ENCODE measurements at regions not wholly inside any gene's neighbourhood (a gene's known extent, or its start where the extent isn't known, plus 50 kb on each side); places are given as distances from the start of the nearest gene placed in this dataset.

DNA sequence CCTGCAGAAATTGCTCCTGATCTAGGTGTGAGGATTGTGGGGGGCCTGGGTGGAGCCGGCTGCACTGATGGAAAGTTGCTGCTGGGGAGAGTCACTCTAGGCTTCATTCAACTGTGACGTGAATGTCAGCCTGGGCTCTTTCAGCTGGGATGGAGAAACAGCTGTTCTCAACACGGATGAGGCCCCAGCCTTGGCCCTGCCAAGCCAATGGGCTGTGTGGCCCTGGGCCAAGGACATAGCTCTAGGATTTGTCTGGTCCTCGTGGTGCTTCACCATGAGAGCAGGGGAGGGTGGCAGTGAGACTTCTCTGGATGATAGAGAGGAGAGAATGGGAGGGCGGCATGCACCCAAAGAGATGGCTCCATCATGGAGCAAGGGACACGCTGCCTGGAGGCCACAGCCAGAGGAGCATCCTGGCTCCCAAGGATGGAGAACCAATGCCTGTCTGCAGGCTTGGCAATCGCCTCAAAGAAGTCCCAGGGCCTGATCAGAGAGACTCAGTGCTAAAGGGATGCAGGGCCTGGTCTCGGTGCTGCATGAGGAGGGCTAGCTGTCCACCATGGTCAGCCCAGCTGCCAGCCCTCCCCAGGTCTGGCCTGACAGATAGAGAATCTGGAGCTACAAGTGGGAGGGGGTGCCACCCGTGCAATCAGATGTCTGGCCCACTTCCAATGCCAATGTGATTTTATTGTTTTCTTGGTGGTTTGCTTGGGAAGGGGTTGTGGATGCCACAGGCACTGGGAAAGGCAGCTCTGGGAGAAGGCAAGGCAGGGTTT is 141.0 kb downstream of the GADD45G start:
- DNase-seq (ENCODE audit: low read depth, low spot score), result no peak

DNA sequence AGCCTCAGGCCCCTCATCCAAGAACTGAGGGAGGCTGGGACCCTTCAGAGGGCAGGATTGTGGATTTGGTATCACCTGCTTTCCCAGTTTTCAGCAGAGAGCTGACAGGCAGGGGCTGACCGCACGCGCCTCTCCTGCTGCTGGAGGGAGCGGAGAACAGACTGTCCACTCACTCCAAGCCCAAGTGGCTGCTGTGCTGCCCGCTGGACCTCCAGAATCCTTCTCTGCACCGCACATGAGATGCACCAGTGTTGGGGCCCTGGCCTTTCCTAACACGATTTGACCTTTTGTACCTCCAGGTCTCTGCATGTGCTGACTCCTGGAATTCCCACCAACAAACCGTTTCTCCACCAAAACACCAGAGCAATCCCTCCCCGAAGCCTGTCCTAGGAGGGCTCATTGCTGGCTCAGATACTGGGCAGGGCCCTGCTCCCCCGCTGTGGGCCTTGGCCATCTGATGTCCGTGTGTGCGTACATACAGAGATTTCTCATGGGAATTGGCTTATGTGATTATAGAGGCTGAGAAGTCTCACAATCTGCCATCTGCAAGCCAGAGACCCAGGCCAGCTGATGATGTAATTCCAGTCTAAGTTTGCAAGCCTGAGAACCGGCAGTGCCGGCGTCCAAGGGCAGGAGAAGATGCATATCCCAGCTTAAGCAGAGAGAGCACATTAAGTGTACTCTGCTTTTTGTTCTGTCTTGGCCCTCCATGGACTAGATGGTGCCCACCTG is 141.7 kb downstream of the GADD45G start:
- DNase-seq (ENCODE audit: low read depth, low spot score), result no peak

DNA sequence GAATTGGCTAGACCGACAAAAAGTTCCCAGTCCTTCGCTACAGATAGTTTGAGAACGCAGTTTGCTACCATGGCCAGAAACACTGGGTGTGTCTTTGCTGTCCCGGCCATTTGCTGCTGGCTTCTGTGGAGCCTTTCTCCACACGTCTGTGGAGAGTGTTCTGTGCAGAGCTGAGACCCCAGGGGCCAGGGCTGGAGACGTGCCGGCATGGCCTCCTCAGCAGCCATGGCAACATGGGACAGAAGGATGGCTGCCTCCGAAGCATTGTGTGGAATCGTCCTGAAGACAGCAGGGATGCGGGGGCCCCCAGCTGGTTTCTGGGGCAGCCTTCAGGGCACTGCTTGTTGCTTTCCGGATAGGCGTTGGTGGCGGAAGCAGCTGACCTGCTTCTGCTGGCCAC is 142.8 kb downstream of the GADD45G start:
- no peak for DNase-seq (ENCODE audit: low read depth, low spot score)

DNA sequence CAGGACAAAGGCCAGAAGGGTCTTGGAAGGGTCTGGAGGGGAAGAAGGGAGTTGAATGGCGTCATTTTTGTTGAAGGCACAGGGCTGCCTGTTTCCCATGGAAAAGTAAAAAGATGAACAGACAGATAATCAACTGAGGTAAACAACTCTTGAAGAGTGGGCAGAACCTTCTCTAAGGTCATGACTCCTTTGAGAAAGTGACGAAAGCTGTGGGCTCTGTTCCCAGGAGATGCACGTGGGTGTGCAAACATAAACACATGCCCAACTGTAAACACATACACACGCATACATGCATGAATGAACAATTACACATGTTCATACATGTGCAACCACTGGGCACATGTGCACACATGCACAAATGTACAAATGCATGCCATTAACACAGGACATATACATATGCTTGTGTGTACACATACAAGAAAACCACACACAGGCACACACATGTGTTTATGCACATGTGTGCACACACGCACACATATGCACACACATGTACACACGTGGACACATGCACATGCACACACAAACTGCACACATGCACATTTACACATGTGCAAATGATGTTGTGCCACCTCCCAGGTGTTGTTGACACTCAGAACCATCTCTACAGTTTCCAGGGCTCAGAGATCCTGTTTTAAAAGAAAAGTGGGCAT is 143.3 kb downstream of the GADD45G start:
- no peak for DNase-seq (ENCODE audit: low read depth, low spot score)

DNA sequence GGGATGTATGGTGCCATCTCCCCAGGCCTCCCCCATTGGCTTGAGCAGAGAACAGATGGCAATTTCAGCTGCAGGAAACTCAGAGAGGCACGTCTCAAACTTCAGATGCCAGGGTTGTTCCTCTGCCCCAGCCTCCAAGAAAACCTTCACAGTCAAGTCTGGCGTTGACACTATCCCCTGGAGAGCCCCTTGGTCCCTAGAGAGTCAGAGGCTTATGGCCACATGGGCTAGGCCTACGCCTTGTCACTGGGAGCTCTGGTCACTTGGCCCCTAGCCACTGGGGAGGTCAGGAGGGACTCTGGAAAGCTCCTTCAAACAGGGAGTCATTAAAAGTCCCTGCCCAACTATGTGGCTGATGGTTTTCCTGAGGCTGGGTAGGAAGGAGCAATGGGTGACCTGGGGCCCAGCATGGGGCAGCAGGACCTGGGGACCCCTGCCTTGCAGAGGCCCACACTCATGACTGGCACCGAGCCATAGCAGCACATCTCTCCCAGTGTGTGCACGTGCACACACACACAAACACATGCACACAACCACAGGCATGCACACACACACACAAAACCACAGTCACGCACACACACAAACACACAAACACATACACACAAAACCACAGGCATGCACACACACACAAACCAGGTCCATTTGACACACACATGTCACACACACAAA is 144.2 kb downstream of the GADD45G start:
- no peak for DNase-seq (ENCODE audit: low read depth, low spot score)

DNA sequence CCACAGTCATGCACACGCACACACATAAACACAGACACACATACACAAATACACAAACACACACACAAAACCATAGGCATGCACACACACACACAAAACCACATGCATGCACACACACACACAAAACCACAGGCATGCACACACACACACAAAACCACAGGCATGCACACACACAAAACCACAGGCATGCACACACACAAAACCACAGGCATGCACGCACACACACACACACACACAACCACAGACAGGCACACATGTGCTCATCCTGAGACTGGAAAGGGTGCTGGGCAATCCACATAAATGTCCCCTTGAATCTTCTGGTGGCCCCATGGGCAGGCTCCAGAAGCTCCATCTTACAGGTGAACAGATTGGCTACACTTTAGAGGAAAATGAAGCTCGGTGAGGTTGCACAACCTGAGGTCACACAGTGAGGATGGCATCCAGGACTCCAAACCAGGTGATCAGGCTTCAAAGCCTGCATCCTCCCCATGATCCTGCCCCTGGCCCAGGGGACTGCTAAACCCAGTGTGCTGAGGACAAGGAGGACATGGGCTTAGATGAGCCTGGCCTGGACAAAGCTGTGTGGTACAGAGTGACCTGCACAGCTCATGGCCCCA is 144.8 kb downstream of the GADD45G start:
- DNase-seq (ENCODE audit: low read depth, low spot score), result no peak

DNA sequence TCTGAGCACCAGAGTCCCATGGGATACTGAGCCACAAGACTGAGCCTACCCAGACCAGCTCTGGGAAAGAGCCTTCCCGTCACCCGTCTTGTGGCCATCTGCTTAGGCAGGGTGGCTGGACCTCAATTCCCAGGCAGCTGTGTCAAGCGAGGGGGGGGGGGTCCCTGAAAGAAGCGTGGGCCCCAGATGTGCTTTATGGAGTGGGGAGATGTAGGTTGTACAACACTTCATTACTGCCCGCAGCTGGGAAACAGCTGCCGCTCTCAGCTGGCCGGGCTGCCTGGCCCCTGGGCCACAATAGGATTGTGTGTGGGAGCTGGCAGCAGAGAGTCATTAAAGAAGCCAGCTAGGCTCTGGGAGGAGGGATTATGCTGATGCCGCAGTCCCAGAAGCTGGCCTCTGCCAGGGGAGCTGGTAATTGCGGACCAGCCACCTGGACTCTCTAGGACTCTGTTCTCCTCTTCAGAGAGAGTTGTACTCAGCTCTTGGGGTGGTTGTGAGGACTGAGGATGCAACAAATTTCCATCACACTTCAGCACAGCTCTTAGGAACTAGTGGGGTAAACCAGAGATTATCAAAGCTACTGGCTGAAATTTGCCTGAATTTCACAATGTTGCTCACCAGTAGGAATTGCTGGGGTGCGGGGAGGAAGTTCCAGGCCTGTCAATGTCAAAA is 145.4 kb downstream of the GADD45G start:
- no peak for DNase-seq (ENCODE audit: low read depth, low spot score)

DNA sequence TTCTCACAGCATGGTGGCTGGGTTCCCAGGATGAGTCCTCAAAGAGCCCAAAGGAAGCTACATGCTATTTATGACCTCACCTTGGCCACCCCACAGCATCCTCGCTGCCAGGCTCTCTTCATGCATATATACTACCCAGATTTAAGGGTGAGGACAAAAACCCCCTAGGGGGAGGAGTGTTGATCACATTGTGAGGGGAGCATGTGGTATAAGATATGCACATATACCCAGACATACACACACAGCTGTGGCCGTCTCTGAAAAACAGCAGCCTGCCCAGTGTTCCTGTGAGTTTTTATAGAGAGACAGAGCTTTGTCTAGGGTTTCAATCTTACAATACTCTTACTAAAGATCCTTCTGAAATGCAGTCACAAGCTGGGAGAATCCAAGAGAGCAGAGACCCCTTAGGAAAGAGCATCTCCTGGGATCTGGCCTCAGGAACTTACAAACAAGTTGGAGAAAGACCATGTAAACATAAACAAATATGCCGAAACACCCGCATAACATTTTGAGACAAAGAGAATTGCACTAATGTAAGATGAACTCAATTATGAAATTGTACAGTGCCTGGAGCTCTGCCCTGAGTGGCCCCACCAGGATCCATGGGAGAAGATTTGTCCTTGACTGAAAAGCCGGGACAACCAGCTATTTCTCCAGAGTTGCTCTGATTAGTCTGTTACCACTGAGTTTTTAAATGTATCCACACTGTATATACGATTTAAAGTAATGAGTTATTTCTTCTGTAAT is 146.4 kb downstream of the GADD45G start:
- no peak for DNase-seq (ENCODE audit: low read depth, low spot score)

DNA sequence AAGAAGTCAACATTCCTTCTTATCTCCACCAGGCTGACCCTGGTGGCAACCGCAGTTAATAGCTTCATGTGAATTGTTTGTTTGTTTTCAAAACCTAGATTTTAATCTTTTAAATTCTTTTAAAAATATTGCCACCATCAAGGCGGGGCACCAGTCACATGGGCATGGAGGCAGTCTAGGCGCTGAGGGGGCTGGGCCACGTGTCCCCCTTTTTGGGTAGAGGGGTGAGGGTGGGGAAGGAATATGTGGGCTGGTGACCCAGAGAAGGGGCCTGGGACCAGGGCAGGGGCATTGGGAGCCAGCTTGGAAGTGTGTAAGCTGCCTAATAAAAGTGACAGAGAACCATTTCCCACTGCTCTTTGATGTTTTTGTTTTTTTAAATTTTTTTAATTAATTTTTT is 147.3 kb downstream of the GADD45G start:
- no peak for DNase-seq (ENCODE audit: low read depth, low spot score)

DNA sequence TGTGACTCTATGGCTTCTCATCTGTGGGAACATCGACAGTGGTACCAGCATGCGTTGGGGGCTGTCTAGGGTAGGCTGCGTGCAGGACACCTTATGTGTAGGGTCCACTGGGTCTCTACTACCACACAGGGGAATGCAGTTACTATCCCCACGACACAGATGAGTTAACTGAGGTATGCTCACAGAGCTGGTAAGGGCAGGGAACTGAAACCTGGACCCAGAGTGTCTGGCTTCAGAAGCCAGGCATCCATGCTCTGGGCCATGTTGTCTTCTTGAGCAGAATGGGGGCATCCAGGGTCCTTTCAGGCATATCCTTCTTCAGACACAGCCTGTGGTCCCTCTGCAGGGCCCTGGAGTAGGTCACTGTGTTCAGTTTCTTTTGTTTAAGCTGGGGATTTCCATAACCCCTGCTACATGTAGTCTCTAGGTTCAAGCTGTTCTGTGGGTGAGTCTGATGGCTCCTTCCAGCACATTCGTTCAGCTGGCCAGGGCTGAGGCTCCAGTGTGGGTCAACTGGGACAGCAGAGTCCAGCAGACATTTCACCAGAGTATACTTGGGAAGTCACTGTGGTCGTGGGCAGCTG is 148.8 kb downstream of the GADD45G start:
- no peak for DNase-seq (ENCODE audit: low read depth, low spot score)

DNA sequence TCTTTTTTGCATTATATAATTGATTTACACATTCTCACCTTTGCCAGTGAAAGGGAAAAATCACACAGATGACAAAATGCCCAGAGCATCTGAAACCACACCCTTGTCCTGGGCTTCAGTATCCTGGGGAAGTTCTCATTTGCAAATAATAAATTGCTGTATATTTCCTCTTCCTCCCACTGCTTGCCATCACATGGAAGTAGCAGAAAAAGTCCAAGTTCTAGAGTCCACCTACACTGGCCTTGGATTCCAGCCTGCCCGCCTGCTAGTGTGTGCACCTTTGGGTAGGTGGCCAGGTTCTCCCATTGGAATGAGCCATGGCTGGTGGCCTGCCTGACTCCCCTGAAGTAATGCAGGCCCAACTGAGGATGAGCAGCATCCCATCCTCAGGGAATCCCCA is 149.4 kb downstream of the GADD45G start:
- DNase-seq (ENCODE audit: low read depth, low spot score), result no peak

DNA sequence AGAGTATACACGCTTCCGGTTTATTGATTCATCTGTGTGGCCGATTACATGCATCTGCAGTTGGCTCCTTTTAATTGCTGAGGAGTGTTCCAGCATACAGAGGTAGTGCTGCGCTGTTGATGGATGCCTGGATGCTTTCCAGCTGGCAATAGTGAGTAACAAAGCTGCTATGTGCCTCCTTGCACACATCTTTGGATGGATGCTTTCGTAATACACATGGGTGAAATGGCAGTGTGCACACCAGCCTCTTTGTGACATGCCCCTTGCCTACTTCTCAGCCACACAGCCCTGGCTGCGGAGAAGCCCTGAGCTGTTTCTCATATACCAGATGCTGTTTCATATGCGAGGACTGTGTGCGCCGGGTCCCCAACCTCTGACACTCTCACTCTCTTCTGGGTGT is 151.0 kb downstream of the GADD45G start:
- no peak for DNase-seq (ENCODE audit: low read depth, low spot score)

DNA sequence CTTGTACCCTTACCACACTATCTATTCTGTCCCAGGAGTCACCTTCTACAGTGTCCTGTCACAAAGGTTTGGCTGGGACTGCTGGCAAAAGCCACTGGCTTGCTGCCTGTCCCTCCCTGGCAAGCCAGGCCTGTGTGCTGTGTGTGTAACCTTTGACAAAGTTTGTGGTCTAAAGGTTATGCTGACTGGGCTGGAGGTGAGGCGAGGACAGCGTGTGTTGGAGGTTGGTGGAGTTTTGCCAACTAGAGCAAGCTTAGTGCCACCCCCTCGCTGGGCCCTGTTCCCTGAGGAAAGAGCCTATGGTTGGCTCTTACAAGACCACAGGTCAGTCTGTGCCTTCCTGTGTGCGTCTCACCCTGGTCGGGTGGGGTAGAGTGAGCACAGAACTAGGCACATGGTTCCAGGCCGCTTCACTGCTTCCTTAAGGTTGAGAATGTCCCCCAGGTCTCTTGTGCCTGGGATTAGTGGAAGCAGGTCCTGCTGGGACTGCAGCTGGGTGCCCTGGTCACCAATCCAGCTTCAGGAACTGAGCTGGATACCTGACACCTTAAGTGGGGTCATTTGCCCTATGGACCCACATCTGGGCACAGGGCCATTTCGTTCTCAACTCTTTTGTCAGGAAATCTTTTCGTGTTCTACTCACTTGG is 152.2 kb downstream of the GADD45G start:
- DNase-seq (ENCODE audit: low read depth, low spot score), result no peak

DNA sequence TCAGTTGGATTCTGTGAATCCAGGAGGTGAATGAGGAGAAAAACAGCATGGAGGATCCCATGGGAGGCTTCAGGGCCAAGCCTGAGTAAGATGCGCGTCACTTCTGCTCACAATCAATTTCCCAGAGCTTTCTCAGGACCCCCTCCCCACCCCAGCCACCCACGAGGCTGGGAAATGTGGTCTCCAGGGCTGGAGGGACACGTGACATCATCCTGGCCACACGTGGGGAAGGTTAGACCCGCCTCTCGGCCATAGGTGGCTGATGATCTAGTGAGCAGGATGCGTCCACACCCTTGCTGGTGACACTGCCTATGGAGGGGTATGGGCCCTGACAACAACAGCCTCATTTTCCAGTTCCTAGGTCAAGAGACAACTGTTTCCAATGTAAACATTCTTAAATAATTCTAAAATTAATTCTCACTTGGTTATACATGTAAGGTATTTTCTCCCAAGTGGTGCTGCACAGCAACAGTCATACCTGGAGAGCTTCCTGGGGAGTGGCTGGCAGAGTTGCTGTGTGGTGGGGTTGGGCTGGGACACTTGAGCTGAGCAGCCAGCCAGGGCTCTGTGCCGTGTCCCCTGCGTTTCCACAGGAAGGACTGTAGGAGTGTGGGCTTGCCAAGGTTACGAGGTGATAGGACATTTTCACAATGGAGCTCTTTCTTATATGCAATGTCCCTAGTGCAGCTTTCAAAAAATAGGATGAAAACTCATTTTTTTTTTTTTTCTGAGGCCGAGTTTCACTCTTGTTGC is 153.1 kb downstream of the GADD45G start:
- no peak for DNase-seq (ENCODE audit: low read depth, low spot score)

DNA sequence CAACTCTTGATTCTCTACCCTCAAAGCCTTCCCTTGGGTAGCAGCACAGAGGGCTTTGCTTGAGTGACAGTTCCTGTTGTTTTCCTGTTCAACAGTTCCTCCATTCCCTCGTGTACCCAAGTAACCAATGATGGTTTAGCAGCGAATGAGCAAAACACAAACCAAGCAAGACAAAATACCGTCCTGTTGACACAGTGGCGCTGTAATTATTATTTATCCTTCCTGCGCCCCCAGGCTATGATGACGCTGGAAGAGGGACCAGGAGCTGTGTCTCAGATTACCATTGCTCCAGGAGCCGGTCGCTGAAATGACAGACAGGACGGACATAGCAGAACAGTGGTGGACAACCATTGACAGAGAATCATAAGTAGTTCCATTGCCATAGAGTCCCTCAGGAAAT is 154.8 kb downstream of the GADD45G start:
- DNase-seq (ENCODE audit: low read depth, low spot score), result no peak

DNA sequence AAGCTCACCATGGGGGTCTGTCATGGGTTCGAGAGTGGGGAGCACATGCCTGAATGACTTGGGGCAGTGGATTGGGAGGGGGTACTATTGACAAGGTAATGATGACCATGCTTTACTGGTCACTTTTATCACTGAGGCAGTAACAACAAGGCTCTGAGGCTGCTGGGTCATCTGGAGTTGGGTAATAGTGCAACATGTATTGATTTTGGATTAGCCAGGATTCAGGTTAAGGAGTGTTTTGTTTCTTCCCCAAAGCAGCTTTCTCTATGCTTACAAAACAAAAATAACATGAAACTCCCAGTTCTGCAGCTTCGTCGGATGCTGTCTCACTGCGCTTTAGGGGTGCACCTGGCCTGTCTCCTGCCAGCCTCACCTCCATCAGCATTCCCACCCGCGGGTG is 155.3 kb downstream of the GADD45G start:
- DNase-seq (ENCODE audit: low read depth, low spot score), result no peak

DNA sequence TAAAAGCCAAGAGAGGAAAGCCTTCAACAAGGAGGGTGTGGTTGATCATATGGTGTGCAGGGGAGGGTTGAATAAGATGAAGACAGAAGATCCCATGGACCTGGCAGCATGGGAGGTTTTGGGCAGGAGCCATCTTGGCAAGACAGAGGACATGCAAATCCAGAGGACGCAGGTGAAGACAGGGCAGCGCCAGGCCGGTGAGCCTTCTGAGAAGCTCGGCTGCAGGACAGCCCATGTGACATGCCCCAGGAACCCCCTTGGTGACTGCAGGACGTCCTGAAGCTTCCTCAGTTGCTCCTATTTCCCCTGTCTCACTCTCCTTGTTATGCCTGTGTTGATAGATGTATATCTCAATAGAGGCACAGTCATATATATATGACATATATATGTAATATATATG is 159.4 kb downstream of the GADD45G start:
- DNase-seq (ENCODE audit: low read depth, low spot score), result no peak

DNA sequence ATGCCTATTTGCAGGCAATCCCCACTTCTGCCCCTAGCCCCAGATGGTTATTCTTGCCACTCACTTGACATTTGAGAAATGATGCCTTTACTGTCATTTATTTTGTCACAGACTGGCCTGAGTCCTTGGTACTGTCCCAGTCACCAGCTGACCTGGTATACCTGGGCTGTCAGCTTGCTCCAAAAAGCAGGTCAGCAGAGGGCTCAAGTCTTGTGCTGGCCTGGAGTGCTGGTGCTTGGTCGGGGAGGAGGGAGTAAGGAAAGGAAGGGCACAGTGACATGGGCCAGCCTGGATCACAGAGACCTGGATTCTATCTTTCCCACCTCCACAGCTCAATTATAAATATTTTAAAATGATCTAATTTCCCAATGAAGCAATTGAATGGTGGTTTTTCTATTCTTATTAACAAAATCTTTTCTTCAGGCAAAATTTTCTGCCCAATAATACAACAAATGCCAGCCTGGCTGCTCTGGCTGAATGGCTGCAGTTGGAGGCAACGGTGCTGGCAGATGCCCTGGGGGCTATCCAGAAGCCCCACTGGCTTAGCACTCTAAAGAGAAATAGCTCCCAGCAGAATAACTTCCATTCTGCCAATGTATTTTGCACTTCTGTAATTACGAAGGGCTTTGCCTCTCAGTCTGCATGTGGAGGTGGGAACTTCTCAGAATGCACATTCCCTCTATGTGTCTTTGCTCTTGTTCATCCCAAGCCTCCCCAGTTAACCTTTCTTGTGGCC is 160.6 kb downstream of the GADD45G start:
- no peak for DNase-seq (ENCODE audit: low read depth, low spot score)
